HepG2 (cell line): ENCODE measurements at regions not wholly inside any gene's neighbourhood (a gene's known extent, or its start where the extent isn't known, plus 50 kb on each side); places are given as distances from the start of the nearest gene placed in this dataset.
A peak's percentile ranks its signal among the peaks of the same experiment; 100 is the strongest.

ENCODE experiments used
- ASH2L ChIP-seq: fragments of 300-600, 200-600 bp; sonication (generic); IDR thresholded peaks from 2 replicates; pipeline ENCODE4 v1.7.0; 2017; ENCODE audit warnings: low read depth, mild to moderate bottlenecking, moderate library complexity, mixed read lengths, low read length; ENCODE audit not compliant: insufficient read length
- ATF1 ChIP-seq: IDR thresholded peaks from 2 replicates; pipeline ENCODE4 v1.6.1; 2016; ENCODE audit warnings: mild to moderate bottlenecking, control low read depth
- BHLHE40 ChIP-seq: IDR thresholded peaks from 2 replicates; pipeline ENCODE4 v1.6.1; 2011; ENCODE audit warnings: low read length, improper control_type of control experiment
- FOSL2 ChIP-seq: sonication (generic); formaldehyde crosslinking; IDR thresholded peaks from 2 replicates; pipeline ENCODE4 v1.4.0; 2020; ENCODE audit warnings: missing genetic modification reagents
- FOXA3 ChIP-seq: IDR thresholded peaks from 2 replicates; pipeline ENCODE4 v1.6.1; 2016; ENCODE audit warnings: missing genetic modification reagents, missing compliant biosample characterization
- HDAC1 ChIP-seq: sonication (generic); formaldehyde crosslinking; IDR thresholded peaks from 2 replicates; pipeline ENCODE4 v1.5.1; 2020; ENCODE audit warnings: mild to moderate bottlenecking, missing genetic modification reagents
- HNRNPK ChIP-seq: fragments of 200-400 bp; formaldehyde crosslinking; IDR thresholded peaks from 2 replicates; pipeline ENCODE4 v1.6.1; 2018; ENCODE audit warnings: low read length, low read depth, moderate library complexity, mild to moderate bottlenecking; ENCODE audit not compliant: poor library complexity, severe bottlenecking
- IRF2 ChIP-seq: IDR thresholded peaks from 2 replicates; pipeline ENCODE4 v1.6.1; 2018; ENCODE audit warnings: missing genetic modification reagents, missing compliant biosample characterization
- ISL2 ChIP-seq: sonication (generic); formaldehyde crosslinking; IDR thresholded peaks from 2 replicates; pipeline ENCODE4 v1.5.0; 2020; ENCODE audit warnings: missing genetic modification reagents
- NCOR1 ChIP-seq: fragments of 200-600 bp; sonication (generic); IDR thresholded peaks from 2 replicates; pipeline ENCODE4 v1.7.0; 2017; ENCODE audit warnings: antibody characterized with exemption, low read length, borderline replicate concordance
- PHF8 ChIP-seq: sonication (generic); formaldehyde crosslinking; IDR thresholded peaks from 2 replicates; pipeline ENCODE4 v1.5.0; 2020; ENCODE audit warnings: missing genetic modification reagents
- RAD21 ChIP-seq: fragments of 450-650 bp; formaldehyde crosslinking; IDR thresholded peaks from 2 replicates; pipeline ENCODE4 v1.5.0; 2020; ENCODE audit warnings: mild to moderate bottlenecking
- SAFB2 ChIP-seq: sonication (generic); formaldehyde crosslinking; IDR thresholded peaks from 2 replicates; pipeline ENCODE4 v1.5.1; 2020; ENCODE audit warnings: missing genetic modification reagents, low read depth, mild to moderate bottlenecking, borderline replicate concordance
- SKI ChIP-seq: fragments of 450-650 bp; IDR thresholded peaks from one replicate; pipeline ENCODE4 v1.6.1; 2018; ENCODE audit warnings: mild to moderate bottlenecking; ENCODE audit not compliant: partially characterized antibody
- SMAD3 ChIP-seq: sonication (generic); formaldehyde crosslinking; IDR thresholded peaks from 2 replicates; pipeline ENCODE4 v1.4.0; 2020; ENCODE audit warnings: missing genetic modification reagents
- SMC3 ChIP-seq: IDR thresholded peaks from 2 replicates; pipeline ENCODE4 v1.6.1; 2011; ENCODE audit warnings: low read length, improper control_type of control experiment
- SP140L ChIP-seq: sonication (generic); formaldehyde crosslinking; IDR thresholded peaks from 2 replicates; pipeline ENCODE4 v1.4.0; 2020; ENCODE audit warnings: missing genetic modification reagents, borderline replicate concordance
- SRSF9 ChIP-seq: fragments of 200-400 bp; formaldehyde crosslinking; IDR thresholded peaks from 2 replicates; pipeline ENCODE4 v1.6.1; 2018; ENCODE audit warnings: borderline replicate concordance, mild to moderate bottlenecking, low read depth, low read length; ENCODE audit not compliant: insufficient read depth, poor library complexity, severe bottlenecking
- ZIK1 ChIP-seq: sonication (generic); formaldehyde crosslinking; IDR thresholded peaks from 2 replicates; pipeline ENCODE4 v1.5.0; 2020; ENCODE audit warnings: mild to moderate bottlenecking, low read depth, missing genetic modification reagents, borderline replicate concordance
- ZNF451 ChIP-seq: sonication (generic); formaldehyde crosslinking; IDR thresholded peaks from 2 replicates; pipeline ENCODE4 v1.5.0; 2020; ENCODE audit warnings: mild to moderate bottlenecking, missing genetic modification reagents
- ZNF563 ChIP-seq: sonication (generic); formaldehyde crosslinking; IDR thresholded peaks from 2 replicates; pipeline ENCODE4 v1.8.0; 2022; ENCODE audit warnings: mild to moderate bottlenecking, moderate library complexity, missing genetic modification reagents
- ZNF746 ChIP-seq: sonication (generic); formaldehyde crosslinking; IDR thresholded peaks from 2 replicates; pipeline ENCODE4 v1.8.0; 2022; ENCODE audit warnings: mild to moderate bottlenecking, missing genetic modification reagents
- ZNF776 ChIP-seq: sonication (generic); formaldehyde crosslinking; IDR thresholded peaks from 2 replicates; pipeline ENCODE4 v1.4.0; 2020; ENCODE audit warnings: mild to moderate bottlenecking, missing genetic modification reagents
- ZNF878 ChIP-seq: sonication (generic); formaldehyde crosslinking; IDR thresholded peaks from 2 replicates; pipeline ENCODE4 v1.8.1; 2023; ENCODE audit warnings: mild to moderate bottlenecking, missing genetic modification reagents, moderate library complexity
- TF ChIP-seq, protein P1 (sequence below): IDR thresholded peaks from 2 replicates; pipeline ENCODE4 v1.6.1; 2018; ENCODE audit warnings: missing genetic modification reagents, mild to moderate bottlenecking, missing compliant biosample characterization
- TF ChIP-seq, protein P2 (sequence below): sonication (generic); formaldehyde crosslinking; IDR thresholded peaks from 2 replicates; pipeline ENCODE4 v1.9.0; 2021; ENCODE audit warnings: missing genetic modification reagents, mild to moderate bottlenecking, borderline replicate concordance
- TF ChIP-seq, protein P3 (sequence below): sonication (generic); formaldehyde crosslinking; IDR thresholded peaks from 2 replicates; pipeline ENCODE4 v1.8.0; 2022; ENCODE audit warnings: missing genetic modification reagents, mild to moderate bottlenecking, borderline replicate concordance

DNA sequence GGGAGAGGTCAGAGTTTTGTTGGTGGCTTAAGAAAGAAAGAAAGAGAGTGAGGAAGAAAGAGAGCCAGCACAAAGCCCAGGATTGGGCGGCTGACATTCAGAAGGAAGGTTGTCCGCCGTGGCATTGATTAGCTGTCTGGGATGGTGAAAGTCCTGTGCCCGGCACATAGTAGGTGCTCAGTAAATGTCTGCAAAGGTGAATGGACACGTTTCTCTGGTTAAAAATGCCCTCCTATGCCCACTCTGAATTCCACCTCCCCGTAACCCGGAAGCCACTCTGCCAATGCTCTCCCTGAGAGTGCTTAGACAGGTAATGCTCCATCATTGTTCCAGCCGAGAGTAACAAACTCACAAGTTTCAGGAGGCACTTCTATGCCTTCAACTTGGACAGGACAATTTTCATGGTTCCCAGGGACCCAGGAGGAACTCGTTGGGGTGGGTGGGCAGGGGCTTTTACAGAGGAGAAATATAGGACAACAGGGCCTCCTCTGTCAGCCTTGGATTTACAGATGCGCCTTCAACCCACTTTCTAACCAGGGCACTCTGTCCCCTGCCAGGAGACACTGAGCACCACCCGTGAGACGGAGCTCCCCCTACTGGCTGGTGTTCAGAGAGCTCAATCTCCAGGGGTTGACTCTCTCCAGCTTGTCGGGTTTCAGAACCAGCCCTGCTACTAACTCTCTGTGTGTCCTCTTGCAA is 411.5 kb upstream of the ZMIZ1 start (continued):
- TF ChIP-seq ZNF563 (no peak), ATF1 (CRISPR knock-in tag) (no peak), ZNF776 (no peak), NCOR1 (peak; percentile 37; the same call in 1 of the 2 replicates), SAFB2 (CRISPR knock-in tag) (no peak), ISL2 (CRISPR knock-in tag) (no peak), ASH2L (peak; percentile 67), BHLHE40 (0 out of 2 replicates have a peak, but pooled peaks have one; percentile 21), SMC3 (peak; percentile 94), ZNF746 (CRISPR knock-in tag) (no peak), HDAC1 (no peak), PHF8 (0 out of 2 replicates have a peak, but pooled peaks have one; percentile 22), ZNF878 (CRISPR knock-in tag) (no peak), IRF2 (CRISPR knock-in tag) (0 out of 2 replicates have a peak, but pooled peaks have one; percentile 43), SMAD3 (CRISPR knock-in tag) (no peak), RAD21 (CRISPR knock-in tag) (peak; percentile 90), SRSF9 (no peak), HNRNPK (no peak), ZIK1 (CRISPR knock-in tag) (no peak), FOXA3 (CRISPR knock-in tag) (no peak), FOSL2 (CRISPR knock-in tag) (peak; percentile 38; the same call in 1 of the 2 replicates), SP140L (no peak), ZNF451 (CRISPR knock-in tag) (no peak), SKI (no peak)
- TF ChIP-seq, protein P1, sequence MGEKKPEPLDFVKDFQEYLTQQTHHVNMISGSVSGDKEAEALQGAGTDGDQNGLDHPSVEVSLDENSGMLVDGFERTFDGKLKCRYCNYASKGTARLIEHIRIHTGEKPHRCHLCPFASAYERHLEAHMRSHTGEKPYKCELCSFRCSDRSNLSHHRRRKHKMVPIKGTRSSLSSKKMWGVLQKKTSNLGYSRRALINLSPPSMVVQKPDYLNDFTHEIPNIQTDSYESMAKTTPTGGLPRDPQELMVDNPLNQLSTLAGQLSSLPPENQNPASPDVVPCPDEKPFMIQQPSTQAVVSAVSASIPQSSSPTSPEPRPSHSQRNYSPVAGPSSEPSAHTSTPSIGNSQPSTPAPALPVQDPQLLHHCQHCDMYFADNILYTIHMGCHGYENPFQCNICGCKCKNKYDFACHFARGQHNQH (CRISPR knock-in tag): no peak; the same call in 1 of the 2 replicates
- TF ChIP-seq, protein P2, sequence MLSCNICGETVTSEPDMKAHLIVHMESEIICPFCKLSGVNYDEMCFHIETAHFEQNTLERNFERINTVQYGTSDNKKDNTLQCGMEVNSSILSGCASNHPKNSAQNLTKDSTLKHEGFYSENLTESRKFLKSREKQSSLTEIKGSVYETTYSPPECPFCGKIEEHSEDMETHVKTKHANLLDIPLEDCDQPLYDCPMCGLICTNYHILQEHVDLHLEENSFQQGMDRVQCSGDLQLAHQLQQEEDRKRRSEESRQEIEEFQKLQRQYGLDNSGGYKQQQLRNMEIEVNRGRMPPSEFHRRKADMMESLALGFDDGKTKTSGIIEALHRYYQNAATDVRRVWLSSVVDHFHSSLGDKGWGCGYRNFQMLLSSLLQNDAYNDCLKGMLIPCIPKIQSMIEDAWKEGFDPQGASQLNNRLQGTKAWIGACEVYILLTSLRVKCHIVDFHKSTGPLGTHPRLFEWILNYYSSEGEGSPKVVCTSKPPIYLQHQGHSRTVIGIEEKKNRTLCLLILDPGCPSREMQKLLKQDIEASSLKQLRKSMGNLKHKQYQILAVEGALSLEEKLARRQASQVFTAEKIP (CRISPR knock-in tag): no peak
- TF ChIP-seq, protein P3, sequence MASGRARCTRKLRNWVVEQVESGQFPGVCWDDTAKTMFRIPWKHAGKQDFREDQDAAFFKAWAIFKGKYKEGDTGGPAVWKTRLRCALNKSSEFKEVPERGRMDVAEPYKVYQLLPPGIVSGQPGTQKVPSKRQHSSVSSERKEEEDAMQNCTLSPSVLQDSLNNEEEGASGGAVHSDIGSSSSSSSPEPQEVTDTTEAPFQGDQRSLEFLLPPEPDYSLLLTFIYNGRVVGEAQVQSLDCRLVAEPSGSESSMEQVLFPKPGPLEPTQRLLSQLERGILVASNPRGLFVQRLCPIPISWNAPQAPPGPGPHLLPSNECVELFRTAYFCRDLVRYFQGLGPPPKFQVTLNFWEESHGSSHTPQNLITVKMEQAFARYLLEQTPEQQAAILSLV: no peak
